Ascending aorta (tissue), 2 donors: ENCODE measurements at regions not wholly inside any gene's neighbourhood (a gene's known extent, or its start where the extent isn't known, plus 50 kb on each side); places are given as distances from the start of the nearest gene placed in this dataset.

Experiments
- DNase-seq, 2 donors: peaks; one replicate each; pipeline ENCODE4 v3.0.0-alpha.2; 2019; ENCODE audit warnings: low spot score in 2 of 2
- H3K27ac ChIP-seq, 2 donors: fragments of 200-600 bp; sonication (generic); one replicate each; pipeline ENCODE4 v1.5.1; 2016 to 2017; ENCODE audit warnings: mild to moderate bottlenecking in 1 of 2
- H3K27me3 ChIP-seq: fragments of 200-600 bp; sonication (generic); one replicate; pipeline ENCODE4 v1.5.1; 2017
- H3K36me3 ChIP-seq, 2 donors: fragments of 200-600 bp; sonication (generic); one replicate each; pipeline ENCODE4 v1.5.1; 2016
- H3K4me1 ChIP-seq, 2 donors: fragments of 200-600 bp; sonication (generic); one replicate each; pipeline ENCODE4 v1.5.1; 2016 to 2017; ENCODE audit warnings: mild to moderate bottlenecking in 1 of 2
- H3K4me3 ChIP-seq, 2 donors: fragments of 200-600 bp; sonication (generic); one replicate each; pipeline ENCODE4 v1.5.1; 2016 to 2017; ENCODE audit warnings: mild to moderate bottlenecking in 1 of 2
- H3K9me3 ChIP-seq, 2 donors: fragments of 200-600 bp; sonication (generic); one replicate each; pipeline ENCODE4 v1.5.1; 2016
- CTCF ChIP-seq, 3 experiments: fragments of 200-600 bp in 2 of 3; fragments of 450-650 bp in 1 of 3; sonication (generic) in 2 of 3; IDR thresholded peaks; one replicate each; pipeline ENCODE4 v1.5.1; 2016 to 2019; ENCODE audit warnings: antibody characterized with exemption in 3 of 3, mild to moderate bottlenecking in 1 of 3, moderate library complexity in 1 of 3
- intact Hi-C: fragments of 100-400 bp; cut with DNase I; formaldehyde crosslinking; loops from one replicate; pipeline ENCODE4 v1.15.1; 2023

DNA sequence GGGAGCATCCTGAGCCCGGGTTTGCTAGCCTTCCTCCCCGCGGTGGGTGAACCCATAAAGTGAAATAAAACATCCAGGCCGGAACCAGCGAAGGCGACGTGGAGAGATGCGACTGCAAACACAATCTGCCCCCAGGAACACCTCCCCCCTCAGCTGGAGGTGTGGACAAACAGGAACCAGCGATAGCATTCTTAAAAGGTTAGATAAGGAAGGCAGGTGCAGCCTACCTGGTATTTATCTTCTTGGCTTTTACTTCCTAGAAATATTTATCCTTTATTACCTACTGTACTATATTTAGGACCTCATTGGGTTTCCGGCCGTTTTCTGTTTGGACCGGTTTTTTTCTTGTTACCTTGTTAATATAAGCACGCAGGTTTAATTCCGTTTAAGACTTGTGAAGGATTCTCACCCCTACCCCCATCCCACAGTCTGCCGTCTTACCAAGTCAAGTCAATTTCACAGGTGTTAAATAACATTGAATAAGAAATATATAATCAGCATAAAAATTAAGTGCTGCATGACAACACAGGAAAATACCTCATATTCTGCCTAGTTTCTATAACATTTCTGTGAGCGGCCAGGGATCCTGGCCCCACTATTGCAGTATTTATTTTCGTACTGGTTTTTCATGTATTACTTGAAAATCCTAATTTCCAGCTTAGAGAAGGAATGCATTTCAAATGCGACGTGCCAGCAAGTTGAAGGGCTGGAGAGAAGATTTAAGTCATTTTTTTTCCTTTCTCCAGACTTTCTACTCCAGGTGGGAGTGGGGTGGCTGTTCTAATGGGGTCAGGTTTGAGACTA lies 224.0 kb upstream of the ID2 start:
- Histone ChIP-seq H3K4me1 (no peaks in the 10 kb centered on the region), H3K9me3 (no peaks in the 10 kb centered on the region), H3K4me3 (no peak overlapping the region), H3K27ac (no peak overlapping the region), H3K27me3 (no peaks in the 10 kb centered on the region), H3K36me3 (no peaks in the 10 kb centered on the region)
- no peak for TF ChIP-seq CTCF (IDR thresholded peaks at IDR 0.05)
- DNase-seq = no peak
- intact Hi-C loops = no loop called here

DNA sequence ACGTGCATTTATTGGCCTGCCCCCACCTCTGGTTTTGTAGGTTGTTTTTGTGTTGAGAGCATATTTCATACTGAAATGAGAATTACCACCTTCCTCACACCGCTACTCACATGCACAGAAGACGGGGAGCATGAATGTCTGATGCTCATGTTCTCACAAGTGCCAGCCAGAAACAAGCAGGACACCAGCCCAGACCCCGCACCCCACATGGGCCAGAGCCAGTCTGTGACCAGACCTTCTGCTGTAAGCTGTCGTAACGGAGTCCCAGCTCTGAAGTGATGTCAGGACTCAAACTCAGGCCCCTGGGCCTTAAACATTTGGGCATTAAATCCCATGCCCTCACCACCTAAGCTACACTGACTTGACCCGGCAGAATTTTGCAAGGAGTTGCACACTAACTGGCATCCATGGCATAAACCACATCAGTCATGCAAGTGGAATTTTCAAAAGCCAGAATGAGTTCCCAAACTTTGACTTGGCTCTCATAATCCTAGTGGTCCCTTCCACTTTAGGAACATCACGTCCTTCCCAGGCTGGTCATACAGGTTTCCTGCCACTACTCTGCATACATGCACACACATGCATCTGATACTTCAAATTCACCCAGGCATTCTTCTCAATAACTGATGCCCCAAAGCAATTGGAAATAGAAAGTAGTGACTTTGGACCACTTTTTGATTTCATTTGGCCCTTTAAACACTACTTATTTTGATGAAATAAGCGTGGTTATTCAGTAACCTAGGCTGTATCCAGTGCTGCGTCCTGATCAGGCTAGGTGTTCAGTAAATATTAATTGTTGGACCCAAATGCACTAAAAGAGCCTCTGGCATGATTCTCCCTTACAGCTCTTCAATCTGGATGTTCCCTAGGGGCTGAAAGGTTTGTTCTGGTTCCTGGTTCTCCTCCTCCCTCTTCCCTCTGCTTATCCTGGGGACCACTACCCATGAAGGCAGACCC lies 223.1 kb upstream of the ID2 start:
- no peak for TF ChIP-seq CTCF (IDR thresholded peaks at IDR 0.05)
- DNase-seq = no peak
- H3K4me1 ChIP-seq = no peaks in the 10 kb centered on the region

DNA sequence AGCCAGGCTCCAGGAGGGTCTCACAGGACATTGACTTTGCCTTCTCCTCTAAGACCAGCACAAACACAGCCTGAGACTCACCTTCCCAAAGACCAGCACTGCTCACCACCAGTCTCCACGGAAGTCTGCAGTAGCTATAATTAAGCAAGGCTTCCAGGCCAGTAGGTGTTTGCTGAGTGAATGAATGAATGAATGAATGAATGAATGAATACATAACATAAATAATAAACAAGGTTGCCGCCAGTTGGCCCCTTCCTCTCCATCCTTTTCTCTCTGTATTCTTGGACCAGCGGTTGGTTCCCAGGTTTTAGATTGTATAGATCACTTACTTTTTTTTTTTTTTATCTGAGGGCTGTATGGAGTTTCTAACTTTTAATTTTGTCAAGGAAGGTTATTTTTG lies 222.4 kb upstream of the ID2 start:
- H3K9me3 ChIP-seq = no peaks in the 10 kb centered on the region
- H3K36me3 ChIP-seq = no peaks in the 10 kb centered on the region
- no peaks in the 10 kb centered on the region for H3K27me3 ChIP-seq
- no peak for DNase-seq
- no peak overlapping the region for H3K27ac ChIP-seq
- TF ChIP-seq CTCF (IDR thresholded peaks at IDR 0.05) = no peak
- H3K4me1 ChIP-seq = no peaks in the 10 kb centered on the region
- no peak overlapping the region for H3K4me3 ChIP-seq
- intact Hi-C loops = no loop called here

More for the DNA sequence above, 223.1 kb upstream of the ID2 start:
- no peak overlapping the region for H3K27ac ChIP-seq
- intact Hi-C loops = no loop called here
- H3K4me3 ChIP-seq = no peak overlapping the region
- no peaks in the 10 kb centered on the region for H3K9me3 ChIP-seq
- no peaks in the 10 kb centered on the region for H3K27me3 ChIP-seq
- H3K36me3 ChIP-seq = no peaks in the 10 kb centered on the region

DNA sequence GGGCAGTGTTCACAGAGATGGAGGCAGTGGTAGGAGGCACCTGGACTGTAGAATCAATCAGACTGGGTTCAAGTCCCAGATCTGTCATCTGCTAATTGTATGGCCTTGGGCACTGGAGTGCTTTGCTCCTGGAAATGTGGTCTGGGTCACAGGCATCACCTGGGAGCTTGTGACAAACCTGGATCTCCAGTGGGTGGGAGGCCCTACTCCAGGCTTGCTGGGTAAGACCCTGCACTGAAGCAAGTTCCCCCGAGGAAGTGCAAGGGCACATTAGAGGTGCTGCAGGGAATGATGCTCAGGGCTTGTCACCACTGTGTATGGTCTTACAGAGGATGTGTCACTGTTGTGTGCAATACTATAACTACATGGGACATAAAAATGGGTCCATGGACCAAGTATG lies 220.5 kb upstream of the ID2 start:
- DNase-seq = peak in 1 of 2 donors; percentile 54

GRCh38 chr2:8462280-8462679 lies 219.6 kb upstream of the ID2 start:
- intact Hi-C loops = no loop called here
- Histone ChIP-seq H3K27me3 (no peaks in the 10 kb centered on the region), H3K27ac (no peak overlapping the region), H3K9me3 (no peaks in the 10 kb centered on the region), H3K36me3 (no peaks in the 10 kb centered on the region), H3K4me3 (no peak overlapping the region), H3K4me1 (no peaks in the 10 kb centered on the region)
- DNase-seq = peak in 1 of 2 donors; percentile 35
- no peak for TF ChIP-seq CTCF (IDR thresholded peaks at IDR 0.05)

More for the DNA sequence above, 220.5 kb upstream of the ID2 start:
- intact Hi-C loops = no loop called here
- Histone ChIP-seq H3K27me3 (no peaks in the 10 kb centered on the region), H3K9me3 (no peaks in the 10 kb centered on the region), H3K27ac (no peak overlapping the region), H3K4me1 (no peaks in the 10 kb centered on the region), H3K4me3 (no peak overlapping the region), H3K36me3 (no peaks in the 10 kb centered on the region)
- TF ChIP-seq CTCF (IDR thresholded peaks at IDR 0.05) = no peak
